AG09309 (cell line): ENCODE measurements at regions not wholly inside any gene's neighbourhood (a gene's known extent, or its start where the extent isn't known, plus 50 kb on each side); places are given as distances from the start of the nearest gene placed in this dataset.

Source experiments
- DNase-seq: peaks from one replicate; pipeline ENCODE4 v3.0.0-alpha.2; 2010; ENCODE audit warnings: low read depth
- H3K4me3 ChIP-seq: 2 replicates; pipeline ENCODE4 v1.5.1; 2011; ENCODE audit warnings: mild to moderate bottlenecking, low read depth, low read length, moderate library complexity; ENCODE audit not compliant: control insufficient read depth
- CTCF ChIP-seq: IDR thresholded peaks from 2 replicates; pipeline ENCODE4 v1.5.1; 2011; ENCODE audit warnings: mild to moderate bottlenecking, low read depth, low read length, inconsistent platforms; ENCODE audit not compliant: insufficient read depth, control insufficient read depth; ENCODE audit errors: missing control alignments

DNA sequence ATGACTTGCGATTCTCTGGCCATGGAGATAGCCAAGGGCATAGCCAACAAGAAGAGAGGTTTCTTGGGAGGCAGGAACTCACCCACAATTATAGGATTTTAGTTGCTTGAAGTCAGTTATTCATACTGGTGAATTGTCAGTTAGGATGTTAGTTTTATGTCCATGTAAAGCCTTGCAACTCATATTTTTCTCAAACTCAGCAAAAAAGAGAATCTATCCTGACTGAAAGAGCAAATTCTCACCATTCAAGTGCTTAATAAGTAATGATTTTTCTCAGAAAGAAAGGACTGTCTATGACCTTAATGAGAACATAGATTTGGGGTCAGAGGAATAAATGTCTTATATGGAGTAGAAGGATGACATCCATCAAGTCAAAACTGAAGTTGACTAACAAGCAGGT, 934.5 kb downstream of the STPG2 start:
- TF ChIP-seq CTCF = no peak
- DNase-seq = no peak
- no peak overlapping the region for H3K4me3 ChIP-seq

DNA sequence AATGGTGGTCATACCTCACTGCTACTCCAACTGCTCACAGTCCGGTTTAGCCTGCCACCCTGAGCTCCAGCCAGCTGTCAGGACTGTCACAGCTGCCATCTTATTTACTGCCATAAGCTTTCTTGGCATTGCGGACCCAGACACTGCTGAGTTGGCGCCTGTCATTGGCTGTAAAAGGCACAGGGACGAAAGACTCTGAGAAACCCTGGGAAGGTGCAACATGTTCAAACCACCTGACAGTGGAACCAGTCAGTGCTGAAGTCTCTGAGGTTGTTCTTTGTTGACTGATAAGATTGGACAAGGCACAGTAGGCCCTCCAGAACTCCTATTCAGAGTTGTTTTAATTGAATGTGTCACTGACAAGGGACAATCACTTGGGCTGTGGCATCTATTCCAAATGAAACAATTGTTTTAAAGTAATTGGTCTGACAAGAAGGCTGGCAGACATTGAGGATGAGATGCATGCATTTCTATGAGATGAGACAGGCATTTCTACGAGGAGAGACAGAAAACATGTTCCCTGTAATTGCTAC, 927.8 kb downstream of the STPG2 start:
- DNase-seq = no peak
- no peak overlapping the region for H3K4me3 ChIP-seq
- TF ChIP-seq CTCF = no peak

GRCh38 chr4:97216046-97216445, 927.2 kb downstream of the STPG2 start:
- no peak for DNase-seq
- H3K4me3 ChIP-seq = no peak overlapping the region
- no peak for TF ChIP-seq CTCF

GRCh38 chr4:97235521-97235920, 907.8 kb downstream of the STPG2 start:
- no peak for DNase-seq
- no peak for TF ChIP-seq CTCF
- H3K4me3 ChIP-seq = no peak overlapping the region

DNA sequence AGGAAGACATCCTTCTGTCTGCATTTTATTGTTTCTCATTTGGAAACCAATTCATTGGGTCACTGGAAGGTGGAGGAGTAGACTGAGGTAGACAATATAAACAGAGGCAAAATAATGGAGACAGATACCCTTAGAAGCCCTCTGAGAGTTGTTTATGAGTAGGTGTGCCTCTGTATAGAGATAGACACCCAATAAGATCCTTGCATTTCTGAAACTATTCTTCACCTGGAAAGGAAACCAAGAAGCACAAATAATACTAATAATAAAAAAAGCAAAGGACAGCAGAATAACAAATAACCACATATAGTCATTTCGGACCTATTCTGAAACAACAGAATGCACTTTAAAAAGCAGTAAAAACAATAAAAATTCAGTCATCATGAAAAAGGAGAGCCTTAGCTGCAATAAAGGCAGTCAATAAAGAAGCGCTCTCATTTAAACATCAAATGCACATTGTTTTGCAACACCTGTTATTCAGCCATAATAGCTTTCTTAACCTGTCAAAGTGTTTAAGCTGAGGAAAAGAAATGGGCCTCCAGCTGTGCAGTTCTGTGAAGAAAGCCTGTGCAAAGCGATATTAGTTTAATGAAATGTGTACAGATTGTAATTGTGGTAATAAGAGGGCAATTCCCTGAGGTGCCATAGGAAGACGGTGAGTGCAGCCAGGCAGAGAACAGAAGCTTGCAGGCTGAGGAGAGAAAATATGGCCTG, 904.2 kb downstream of the STPG2 start:
- H3K4me3 ChIP-seq = no peak overlapping the region
- DNase-seq = no peak
- TF ChIP-seq CTCF = no peak

DNA sequence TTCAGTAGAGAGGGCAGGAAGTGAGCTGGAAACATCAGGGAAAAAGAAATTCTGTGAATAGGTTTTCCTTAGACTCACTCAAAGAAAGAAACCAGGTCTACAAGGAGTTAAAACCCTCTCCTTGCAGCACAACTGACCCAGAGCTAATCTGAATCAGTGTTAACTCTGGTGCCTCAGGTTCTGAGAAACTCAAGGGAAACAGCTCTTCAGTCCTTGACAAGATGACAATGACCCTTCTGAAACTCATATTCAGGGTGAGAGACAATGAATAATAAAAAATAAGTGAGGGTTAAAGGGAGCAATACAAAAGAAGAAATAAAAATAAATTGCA, 903.6 kb downstream of the STPG2 start:
- no peak for DNase-seq
- no peak overlapping the region for H3K4me3 ChIP-seq
- no peak for TF ChIP-seq CTCF
